Dedifferentiated amniotic fluid mesenchymal stem cell (primary cell): ENCODE measurements at regions not wholly inside any gene's neighbourhood (a gene's known extent, or its start where the extent isn't known, plus 50 kb on each side); places are given as distances from the start of the nearest gene placed in this dataset.
"Not testable (repeated sequence)": the region's sequence is repeated elsewhere in the genome, so short reads cannot be mapped to it uniquely, and the experiment has no call there.

Experiments
- DNase-seq: peaks from one replicate; pipeline ENCODE4 v3.0.0-alpha.2; 2016; ENCODE audit errors: extremely low spot score

GRCh38 chr4:18180892-18181291, 159.3 kb upstream of the LCORL start:
- DNase-seq: no peak

GRCh38 chr4:18180122-18180521, 158.6 kb upstream of the LCORL start:
- DNase-seq: no peak

GRCh38 chr4:18171896-18172295, 150.3 kb upstream of the LCORL start:
- DNase-seq: no peak

- no peak for DNase-seq
Observed at GRCh38 chr4:18167831-18168230, 146.3 kb upstream of the LCORL start.

- DNase-seq: no peak
Observed at GRCh38 chr4:18166925-18167324, 145.4 kb upstream of the LCORL start.

GRCh38 chr4:18162453-18162852, 140.9 kb upstream of the LCORL start:
- DNase-seq: no peak

- DNase-seq: not testable (repeated sequence)
Observed at GRCh38 chr4:18159117-18159912, 137.8 kb upstream of the LCORL start.

- no peak for DNase-seq
Observed at GRCh38 chr4:18155067-18156041, 133.8 kb upstream of the LCORL start.

GRCh38 chr4:18138076-18138665, 116.6 kb upstream of the LCORL start:
- DNase-seq: no peak

GRCh38 chr4:18134111-18134510, 112.6 kb upstream of the LCORL start:
- DNase-seq: no peak

- DNase-seq: no peak
Observed at GRCh38 chr4:18130256-18130655, 108.7 kb upstream of the LCORL start.

GRCh38 chr4:18128241-18128640, 106.7 kb upstream of the LCORL start:
- no peak for DNase-seq

GRCh38 chr4:18127030-18127429, 105.5 kb upstream of the LCORL start:
- DNase-seq: no peak

- DNase-seq: no peak
Observed at GRCh38 chr4:18113710-18114331, 92.3 kb upstream of the LCORL start.

GRCh38 chr4:18111081-18111480, 89.5 kb upstream of the LCORL start:
- no peak for DNase-seq

- no peak for DNase-seq
Observed at GRCh38 chr4:18110099-18110498, 88.5 kb upstream of the LCORL start.

GRCh38 chr4:18109676-18110075, 88.1 kb upstream of the LCORL start:
- no peak for DNase-seq

GRCh38 chr4:18107848-18108528, 86.4 kb upstream of the LCORL start:
- not testable (repeated sequence) for DNase-seq

- DNase-seq: no peak
Observed at GRCh38 chr4:18106620-18107019, 85.1 kb upstream of the LCORL start.

- DNase-seq: no peak
Observed at GRCh38 chr4:18105030-18106011, 83.8 kb upstream of the LCORL start.
